Activated CD4-positive, alpha-beta T cell treated with anti-CD3 and anti-CD28 coated beads for 36 hours (primary cell): ENCODE measurements at regions not wholly inside any gene's neighbourhood (a gene's known extent, or its start where the extent isn't known, plus 50 kb on each side); places are given as distances from the start of the nearest gene placed in this dataset.

ENCODE experiments used
- ATAC-seq: fragments of 200-7000 bp; cut with Tn5 transposase; one replicate; pipeline ENCODE4 v1.10.0; 2021; ENCODE audit warnings: mild to moderate bottlenecking, moderate library complexity
- CTCF ChIA-PET: fragments of 350-600 bp; sonication (Branson Sonifier 250); formaldehyde crosslinking; loops from one replicate; lab custom pipeline; 2021; ENCODE audit warnings: antibody characterized with exemption; lab: Charles Lee
- POLR2A ChIA-PET: fragments of 350-600 bp; sonication (Branson Sonifier 250); formaldehyde crosslinking; loops from one replicate; lab custom pipeline; 2021; ENCODE audit warnings: antibody characterized with exemption, inconsistent platforms; lab: Charles Lee
- DNase-seq: peaks from one replicate; pipeline ENCODE4 v3.0.0-alpha.2; 2020
- H3K27ac Mint-ChIP-seq: one replicate; pipeline ENCODE4 v1.8.0; 2021; ENCODE audit warnings: mixed read lengths
- H3K27me3 Mint-ChIP-seq: one replicate; pipeline ENCODE4 v1.8.0; 2021; ENCODE audit warnings: mixed read lengths
- H3K36me3 Mint-ChIP-seq: one replicate; pipeline ENCODE4 v1.8.0; 2021; ENCODE audit warnings: low read depth, mixed read lengths
- H3K4me1 Mint-ChIP-seq: one replicate; pipeline ENCODE4 v1.8.0; 2021; ENCODE audit warnings: mixed read lengths
- H3K4me3 Mint-ChIP-seq: one replicate; pipeline ENCODE4 v1.8.0; 2021; ENCODE audit warnings: mild to moderate bottlenecking, moderate library complexity, mixed read lengths
- H3K9me3 Mint-ChIP-seq: one replicate; pipeline ENCODE4 v1.8.0; 2021; ENCODE audit warnings: low read depth, mixed read lengths
- intact Hi-C, 2 experiments: fragments of 100-400 bp; cut with DNase I in 1 of 2; cut with micrococcal nuclease in 1 of 2; formaldehyde crosslinking; loops; one replicate each; pipeline versions ENCODE4 v1.14.2 to v1.15.1; 2022 to 2024; cut with DNase I, micrococcal nuclease

- H3K9me3 Mint-ChIP-seq = no peaks in the 10 kb centered on the region
- H3K27ac Mint-ChIP-seq = no peak overlapping the region
- ATAC-seq (no peak), DNase-seq (no peak)
- CTCF ChIA-PET = no interaction called here
- intact Hi-C loops = no loop called here
- POLR2A ChIA-PET = no interaction called here
- H3K4me1 Mint-ChIP-seq = no peaks in the 10 kb centered on the region
- H3K27me3 Mint-ChIP-seq = no peaks in the 10 kb centered on the region
- H3K4me3 Mint-ChIP-seq = no peak overlapping the region
- no peaks in the 10 kb centered on the region for H3K36me3 Mint-ChIP-seq
Observed at GRCh38 chr6:47162793-47163192, 120.7 kb upstream of the ADGRF1 start.

GRCh38 chr6:47162231-47162630 lies 120.1 kb upstream of the ADGRF1 start:
- H3K9me3 Mint-ChIP-seq = no peaks in the 10 kb centered on the region
- ATAC-seq = no peak
- POLR2A ChIA-PET = no interaction called here

GRCh38 chr6:47161176-47161687 lies 119.1 kb upstream of the ADGRF1 start:
- intact Hi-C loops = no loop called here
- H3K9me3 Mint-ChIP-seq = no peaks in the 10 kb centered on the region
- CTCF ChIA-PET = no interaction called here
- H3K27ac Mint-ChIP-seq = no peak overlapping the region
- no peak for ATAC-seq
- H3K4me3 Mint-ChIP-seq = no peak overlapping the region
- DNase-seq = no peak
- no peaks in the 10 kb centered on the region for H3K27me3 Mint-ChIP-seq
- no peaks in the 10 kb centered on the region for H3K4me1 Mint-ChIP-seq
- POLR2A ChIA-PET = no interaction called here
- H3K36me3 Mint-ChIP-seq = no peaks in the 10 kb centered on the region

More at GRCh38 chr6:47162231-47162630, 120.1 kb upstream of the ADGRF1 start:
- no peak overlapping the region for H3K27ac Mint-ChIP-seq
- H3K27me3 Mint-ChIP-seq = no peaks in the 10 kb centered on the region
- no peak for DNase-seq
- H3K4me3 Mint-ChIP-seq = no peak overlapping the region
- CTCF ChIA-PET = no interaction called here
- intact Hi-C loops = no loop called here
- no peaks in the 10 kb centered on the region for H3K4me1 Mint-ChIP-seq
- H3K36me3 Mint-ChIP-seq = no peaks in the 10 kb centered on the region

- no peak overlapping the region for H3K27ac Mint-ChIP-seq
- H3K4me3 Mint-ChIP-seq = no peak overlapping the region
- DNase-seq (no peak), ATAC-seq (no peak)
- no peaks in the 10 kb centered on the region for H3K9me3 Mint-ChIP-seq
- intact Hi-C loops = no loop called here
- CTCF ChIA-PET = no interaction called here
- no peaks in the 10 kb centered on the region for H3K36me3 Mint-ChIP-seq
- no peaks in the 10 kb centered on the region for H3K27me3 Mint-ChIP-seq
- POLR2A ChIA-PET = no interaction called here
- H3K4me1 Mint-ChIP-seq = no peaks in the 10 kb centered on the region
Observed at GRCh38 chr6:47160702-47161101, 118.6 kb upstream of the ADGRF1 start.

DNA sequence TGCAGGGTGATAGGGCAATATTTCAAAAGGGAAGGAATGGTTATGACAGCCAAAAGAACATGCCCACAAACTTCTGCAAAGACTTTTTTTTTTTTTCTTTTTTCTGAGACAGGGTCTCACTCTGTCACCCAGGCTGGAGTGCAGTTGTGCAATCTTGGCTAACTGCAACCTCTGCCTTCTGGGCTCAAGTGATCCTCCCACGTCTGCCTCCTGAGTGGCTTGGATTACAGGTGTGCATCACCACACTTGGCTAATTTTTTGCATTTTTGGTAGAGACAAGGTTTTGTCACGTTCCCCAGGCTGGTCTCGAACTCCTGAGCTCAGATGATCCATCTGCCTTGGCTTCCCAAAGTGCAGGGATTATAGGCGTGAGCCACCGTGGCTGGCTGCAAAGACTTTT lies 117.6 kb upstream of the ADGRF1 start:
- ChIA-PET CTCF (no interaction called here), POLR2A (no interaction called here)
- DNase-seq (no peak), ATAC-seq (no peak)
- Mint-ChIP-seq H3K27ac (no peak overlapping the region), H3K27me3 (no peaks in the 10 kb centered on the region), H3K4me3 (no peak overlapping the region), H3K9me3 (no peaks in the 10 kb centered on the region), H3K4me1 (no peaks in the 10 kb centered on the region), H3K36me3 (no peaks in the 10 kb centered on the region)
- intact Hi-C loops = no loop called here

DNA sequence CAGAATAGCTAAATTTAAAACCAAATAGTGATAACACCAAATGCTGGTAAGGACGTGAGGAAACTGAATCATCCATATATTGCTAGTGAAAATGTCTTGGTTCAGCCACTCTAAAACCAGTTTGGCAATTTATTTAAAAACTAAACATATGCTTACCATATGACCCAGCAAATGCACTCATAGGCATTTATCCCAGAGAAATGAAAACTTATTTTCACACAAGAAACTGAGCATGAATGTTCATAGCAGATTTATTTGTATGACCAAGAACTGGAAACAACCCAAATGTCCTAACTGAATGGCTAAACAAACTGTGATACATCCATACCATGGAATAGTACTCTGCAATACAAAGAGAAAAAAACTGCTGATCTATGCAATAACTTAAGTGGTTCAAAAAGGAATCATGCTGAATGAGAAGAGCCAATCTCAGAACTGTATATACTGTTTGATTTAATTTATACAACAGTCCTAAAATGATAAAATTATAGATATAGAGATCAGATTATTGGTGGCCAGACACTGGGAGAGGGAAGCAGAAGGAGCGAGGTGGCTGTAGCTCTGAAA lies 115.6 kb upstream of the ADGRF1 start:
- Mint-ChIP-seq H3K4me1 (no peaks in the 10 kb centered on the region), H3K36me3 (no peaks in the 10 kb centered on the region), H3K9me3 (no peaks in the 10 kb centered on the region), H3K4me3 (no peak overlapping the region), H3K27ac (no peak overlapping the region), H3K27me3 (no peaks in the 10 kb centered on the region)
- CTCF ChIA-PET = no interaction called here
- no peak for DNase-seq
- POLR2A ChIA-PET = no interaction called here
- no peak for ATAC-seq
- intact Hi-C loops = no loop called here

DNA sequence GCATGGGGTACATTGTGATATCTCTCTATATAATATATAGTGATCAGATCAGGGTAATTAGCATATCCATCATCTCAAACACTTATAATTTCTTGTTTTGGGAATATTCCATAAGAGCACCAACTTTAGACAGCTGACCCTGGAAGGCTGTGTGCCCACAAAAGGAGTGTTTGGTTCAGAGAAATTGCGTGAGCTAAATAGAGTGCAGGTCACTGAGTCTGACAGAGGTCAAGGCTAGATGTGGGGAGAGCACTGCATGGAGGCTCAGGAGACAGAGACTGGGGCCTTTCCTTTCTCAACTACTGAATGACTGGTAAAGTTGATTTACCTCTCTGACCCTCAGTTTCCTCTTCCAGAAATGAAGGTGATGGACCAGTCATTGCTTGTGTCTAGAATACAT lies 114.9 kb upstream of the ADGRF1 start:
- DNase-seq (no peak), ATAC-seq (no peak)
- ChIA-PET CTCF (no interaction called here), POLR2A (no interaction called here)
- no peaks in the 10 kb centered on the region for H3K9me3 Mint-ChIP-seq
- H3K27me3 Mint-ChIP-seq = no peaks in the 10 kb centered on the region
- no peak overlapping the region for H3K27ac Mint-ChIP-seq
- H3K36me3 Mint-ChIP-seq = no peaks in the 10 kb centered on the region
- no peaks in the 10 kb centered on the region for H3K4me1 Mint-ChIP-seq
- H3K4me3 Mint-ChIP-seq = no peak overlapping the region
- intact Hi-C loops = no loop called here

GRCh38 chr6:47156196-47156595 lies 114.1 kb upstream of the ADGRF1 start:
- ChIA-PET POLR2A (no interaction called here), CTCF (interaction anchor here (0.6 kb wide), 1 partner anchor 333 kb away, joined by 3 read pairs; no protein-coding TSS in a partner anchor)
- Mint-ChIP-seq H3K27ac (no peak overlapping the region), H3K4me1 (no peaks in the 10 kb centered on the region), H3K4me3 (no peak overlapping the region), H3K27me3 (no peaks in the 10 kb centered on the region), H3K36me3 (no peaks in the 10 kb centered on the region), H3K9me3 (no peaks in the 10 kb centered on the region)
- intact Hi-C loops = no loop called here
- DNase-seq = no peak
- no peak for ATAC-seq

GRCh38 chr6:47153404-47153755 lies 111.2 kb upstream of the ADGRF1 start:
- intact Hi-C loops = no loop called here
- Mint-ChIP-seq H3K27ac (no peak overlapping the region), H3K9me3 (no peaks in the 10 kb centered on the region), H3K36me3 (no peaks in the 10 kb centered on the region), H3K4me3 (no peak overlapping the region), H3K4me1 (no peaks in the 10 kb centered on the region), H3K27me3 (no peaks in the 10 kb centered on the region)
- no peak for ATAC-seq
- DNase-seq = no peak
- CTCF ChIA-PET = no interaction called here
- POLR2A ChIA-PET = no interaction called here

DNA sequence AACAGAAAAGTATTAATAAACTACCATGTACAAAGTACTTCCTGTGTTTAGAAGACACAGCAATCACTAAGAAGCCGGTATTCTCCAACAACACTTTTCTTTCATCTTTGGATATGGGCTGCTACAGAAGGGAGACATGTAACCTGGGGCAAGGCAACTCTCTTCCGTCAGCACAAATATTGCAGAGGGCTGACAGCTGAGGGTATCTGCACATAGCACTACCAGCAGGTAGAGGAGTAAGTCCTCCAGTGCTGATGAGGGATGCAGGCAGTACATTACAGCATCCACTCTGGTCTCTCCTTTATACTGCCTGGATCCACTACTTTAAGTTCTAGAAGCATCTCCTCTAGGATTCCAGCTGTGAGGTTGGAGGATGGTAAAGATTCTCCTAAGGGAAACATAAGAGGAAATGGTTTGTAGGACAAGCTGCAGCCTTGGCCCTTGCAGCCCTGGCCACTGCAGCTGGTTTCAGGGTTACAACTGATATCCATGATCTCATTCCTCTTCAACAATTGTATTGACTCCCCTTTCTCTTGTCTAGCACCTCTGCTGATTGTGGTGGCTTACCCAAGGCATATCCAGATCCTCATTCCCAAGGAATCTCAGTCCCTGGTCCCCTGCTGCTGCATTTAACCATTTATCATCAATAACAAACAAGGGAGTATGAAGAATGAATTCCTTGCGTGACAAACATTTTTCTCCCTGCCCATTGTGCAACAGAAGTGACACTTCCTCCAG lies 110.7 kb upstream of the ADGRF1 start:
- DNase-seq (no peak), ATAC-seq (no peak)
- ChIA-PET CTCF (no interaction called here), POLR2A (no interaction called here)
- H3K9me3 Mint-ChIP-seq = no peaks in the 10 kb centered on the region
- H3K27me3 Mint-ChIP-seq = no peaks in the 10 kb centered on the region
- no peak overlapping the region for H3K27ac Mint-ChIP-seq
- no peak overlapping the region for H3K4me3 Mint-ChIP-seq
- H3K36me3 Mint-ChIP-seq = no peaks in the 10 kb centered on the region
- H3K4me1 Mint-ChIP-seq = no peaks in the 10 kb centered on the region
- intact Hi-C loops = no loop called here

- Mint-ChIP-seq H3K9me3 (no peaks in the 10 kb centered on the region), H3K4me3 (no peak overlapping the region), H3K36me3 (no peaks in the 10 kb centered on the region), H3K27ac (no peak overlapping the region), H3K4me1 (no peaks in the 10 kb centered on the region), H3K27me3 (no peaks in the 10 kb centered on the region)
- ChIA-PET CTCF (no interaction called here), POLR2A (no interaction called here)
- intact Hi-C loops = no loop called here
- no peak for DNase-seq
- no peak for ATAC-seq
Observed at GRCh38 chr6:47151232-47151898, 109.2 kb upstream of the ADGRF1 start.

DNA sequence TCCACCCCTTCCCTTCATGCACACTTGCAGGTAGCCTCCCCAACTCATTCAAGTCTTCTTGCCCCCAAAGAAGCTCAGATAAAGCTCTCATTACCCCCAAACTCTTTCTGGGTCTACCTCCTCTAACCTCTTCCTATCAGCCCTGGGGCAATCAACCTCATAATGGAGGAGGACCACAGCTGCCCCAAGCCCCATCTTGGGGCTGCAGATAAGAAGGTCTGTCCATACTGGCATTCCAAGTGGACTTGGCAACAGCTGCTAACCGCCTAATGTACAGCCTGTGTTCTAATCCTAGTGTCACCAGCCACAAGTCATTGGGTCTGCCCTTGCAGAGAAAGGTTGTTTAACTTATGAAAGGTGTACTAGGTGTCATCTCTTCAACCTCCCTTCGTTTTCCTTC lies 107.4 kb upstream of the ADGRF1 start:
- no peak overlapping the region for H3K27ac Mint-ChIP-seq
- ATAC-seq = no peak
- no peak for DNase-seq
- CTCF ChIA-PET = interaction anchor here (1.2 kb wide), 1 partner anchor 18 kb away, joined by 3 read pairs; no protein-coding TSS in a partner anchor
- H3K9me3 Mint-ChIP-seq = no peaks in the 10 kb centered on the region
- intact Hi-C loops = no loop called here
- H3K4me3 Mint-ChIP-seq = no peak overlapping the region
- H3K27me3 Mint-ChIP-seq = no peaks in the 10 kb centered on the region
- no peaks in the 10 kb centered on the region for H3K36me3 Mint-ChIP-seq
- POLR2A ChIA-PET = no interaction called here
- H3K4me1 Mint-ChIP-seq = no peaks in the 10 kb centered on the region
